22Rv1 (cell line): ENCODE measurements at regions not wholly inside any gene's neighbourhood (a gene's known extent, or its start where the extent isn't known, plus 50 kb on each side); places are given as distances from the start of the nearest gene placed in this dataset.

Source experiments
- H3K27ac ChIP-seq: fragments of 450-650 bp; 2 replicates; pipeline ENCODE4 v1.5.1; 2017
- CTCF ChIP-seq: fragments of 450-650 bp; IDR thresholded peaks from 2 replicates; pipeline ENCODE4 v1.5.1; 2017; ENCODE audit warnings: mild to moderate bottlenecking
- ZFX ChIP-seq: fragments of 450-650 bp; IDR thresholded peaks from 2 replicates; pipeline ENCODE4 v1.6.1; 2017; ENCODE audit warnings: antibody characterized with exemption, borderline replicate concordance

- no peak for TF ChIP-seq ZFX
- no peak for TF ChIP-seq CTCF
- no peak overlapping the region for H3K27ac ChIP-seq
These were observed 229.3 kb downstream of the IRF8 start for GRCh38 chr16:86128246-86128645.

GRCh38 chr16:86129541-86129940 is 230.6 kb downstream of the IRF8 start:
- H3K27ac ChIP-seq: no peak overlapping the region
- TF ChIP-seq ZFX (no peak), CTCF (no peak)

- H3K27ac ChIP-seq: no peak overlapping the region
- TF ChIP-seq CTCF (no peak), ZFX (no peak)
These were observed 234.4 kb downstream of the IRF8 start for GRCh38 chr16:86133377-86133776.

- TF ChIP-seq CTCF (no peak), ZFX (no peak)
These were observed 234.9 kb downstream of the IRF8 start for GRCh38 chr16:86133847-86134375.

GRCh38 chr16:86134802-86135461 is 236.0 kb downstream of the IRF8 start:
- no peak for TF ChIP-seq CTCF
- no peak for TF ChIP-seq ZFX
- no peak overlapping the region for H3K27ac ChIP-seq

More at GRCh38 chr16:86133847-86134375, 234.9 kb downstream of the IRF8 start:
- H3K27ac ChIP-seq: no peak overlapping the region

- no peak overlapping the region for H3K27ac ChIP-seq
- no peak for TF ChIP-seq ZFX
- no peak for TF ChIP-seq CTCF
These were observed 238.4 kb downstream of the IRF8 start for GRCh38 chr16:86137359-86137758.
